Uterus (tissue), 2 donors: ENCODE measurements at regions not wholly inside any gene's neighbourhood (a gene's known extent, or its start where the extent isn't known, plus 50 kb on each side); places are given as distances from the start of the nearest gene placed in this dataset.

Experiments
- POLR2A ChIP-seq, 2 donors: fragments of 450-650 bp; IDR thresholded peaks; one replicate each; pipeline ENCODE4 v1.6.1; 2016; ENCODE audit warnings: antibody characterized with exemption in 2 of 2, mild to moderate bottlenecking in 1 of 2, moderate library complexity in 1 of 2
- TF ChIP-seq, protein P1 (sequence below), 4 experiments: fragments of 200-600 bp in 2 of 4; fragments of 450-650 bp in 2 of 4; sonication (generic) in 2 of 4; IDR thresholded peaks; one replicate each; pipeline ENCODE4 v1.5.1; 2016 to 2019; ENCODE audit warnings: antibody characterized with exemption in 4 of 4, mild to moderate bottlenecking in 2 of 4, moderate library complexity in 1 of 4

- TF ChIP-seq, protein P1, sequence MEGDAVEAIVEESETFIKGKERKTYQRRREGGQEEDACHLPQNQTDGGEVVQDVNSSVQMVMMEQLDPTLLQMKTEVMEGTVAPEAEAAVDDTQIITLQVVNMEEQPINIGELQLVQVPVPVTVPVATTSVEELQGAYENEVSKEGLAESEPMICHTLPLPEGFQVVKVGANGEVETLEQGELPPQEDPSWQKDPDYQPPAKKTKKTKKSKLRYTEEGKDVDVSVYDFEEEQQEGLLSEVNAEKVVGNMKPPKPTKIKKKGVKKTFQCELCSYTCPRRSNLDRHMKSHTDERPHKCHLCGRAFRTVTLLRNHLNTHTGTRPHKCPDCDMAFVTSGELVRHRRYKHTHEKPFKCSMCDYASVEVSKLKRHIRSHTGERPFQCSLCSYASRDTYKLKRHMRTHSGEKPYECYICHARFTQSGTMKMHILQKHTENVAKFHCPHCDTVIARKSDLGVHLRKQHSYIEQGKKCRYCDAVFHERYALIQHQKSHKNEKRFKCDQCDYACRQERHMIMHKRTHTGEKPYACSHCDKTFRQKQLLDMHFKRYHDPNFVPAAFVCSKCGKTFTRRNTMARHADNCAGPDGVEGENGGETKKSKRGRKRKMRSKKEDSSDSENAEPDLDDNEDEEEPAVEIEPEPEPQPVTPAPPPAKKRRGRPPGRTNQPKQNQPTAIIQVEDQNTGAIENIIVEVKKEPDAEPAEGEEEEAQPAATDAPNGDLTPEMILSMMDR (IDR thresholded peaks at IDR 0.05), result no peak
- TF ChIP-seq POLR2A (IDR thresholded peaks at IDR 0.05), result no peak
Observed at GRCh38 chr5:23635938-23636337, 128.5 kb downstream of the PRDM9 start.
